Stimulated activated CD4-positive, alpha-beta T cell treated with anti-CD3 and anti-CD28 coated beads, Interleukin-2, amount 100 ng/mL, for 24 hours (primary cell): ENCODE measurements at regions not wholly inside any gene's neighbourhood (a gene's known extent, or its start where the extent isn't known, plus 50 kb on each side); places are given as distances from the start of the nearest gene placed in this dataset.
A peak's percentile ranks its signal among the peaks of the same experiment; 100 is the strongest.

Experiments used
- DNase-seq, 2 donors: peaks; one replicate each; pipeline ENCODE4 v3.0.0-alpha.2; 2020

DNA sequence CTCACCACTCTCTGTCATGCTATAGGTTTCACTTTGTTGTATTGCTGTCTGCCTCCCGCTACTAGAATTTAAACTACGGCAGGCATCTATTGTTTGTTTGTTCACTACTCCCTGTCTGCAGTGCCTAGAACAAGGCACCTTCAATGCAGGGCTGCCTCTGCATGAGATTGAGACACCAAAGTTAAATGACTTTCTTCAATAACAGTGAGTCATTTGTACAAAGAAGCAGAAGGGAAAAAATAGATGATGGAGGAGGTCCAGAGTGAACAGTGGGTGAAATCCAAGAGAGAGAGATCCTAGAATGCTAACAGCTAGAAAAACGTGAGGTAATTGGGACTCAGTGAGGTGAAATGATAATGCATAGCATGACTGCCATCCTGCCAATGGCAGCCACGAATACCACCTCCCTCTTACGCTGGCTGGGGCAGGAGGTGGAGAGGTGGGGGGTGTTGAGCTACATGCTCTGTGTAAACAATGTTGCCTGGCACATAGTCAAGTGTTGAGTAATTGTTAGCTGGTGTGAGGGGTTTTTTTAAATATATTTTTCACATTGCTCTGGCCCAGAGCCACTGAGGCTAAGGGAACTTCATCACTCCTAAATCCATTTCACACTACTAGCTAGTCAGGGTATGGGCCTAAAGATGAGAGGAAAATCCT is 367.6 kb downstream of the RPS29 start:
- no peak for DNase-seq

DNA sequence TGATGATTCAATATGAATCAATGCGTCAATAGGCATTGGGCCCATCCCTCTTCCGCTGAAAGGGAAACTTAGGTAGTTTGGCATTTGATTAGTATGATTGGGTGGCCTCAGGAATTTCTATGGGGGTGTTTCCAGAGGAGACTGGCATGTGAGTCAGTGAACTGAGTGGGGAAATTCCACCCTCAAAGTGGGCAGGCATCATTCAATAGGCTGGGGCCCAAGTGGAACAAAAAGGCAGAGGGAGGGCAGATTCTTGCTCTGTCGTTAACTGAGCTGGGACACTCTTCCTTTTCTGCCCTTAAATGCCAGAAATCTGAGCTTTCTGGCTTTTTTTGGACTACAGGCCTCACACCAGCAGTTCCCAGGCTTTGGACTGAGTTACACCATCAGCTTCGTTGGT is 373.5 kb downstream of the RPS29 start:
- no peak for DNase-seq

DNA sequence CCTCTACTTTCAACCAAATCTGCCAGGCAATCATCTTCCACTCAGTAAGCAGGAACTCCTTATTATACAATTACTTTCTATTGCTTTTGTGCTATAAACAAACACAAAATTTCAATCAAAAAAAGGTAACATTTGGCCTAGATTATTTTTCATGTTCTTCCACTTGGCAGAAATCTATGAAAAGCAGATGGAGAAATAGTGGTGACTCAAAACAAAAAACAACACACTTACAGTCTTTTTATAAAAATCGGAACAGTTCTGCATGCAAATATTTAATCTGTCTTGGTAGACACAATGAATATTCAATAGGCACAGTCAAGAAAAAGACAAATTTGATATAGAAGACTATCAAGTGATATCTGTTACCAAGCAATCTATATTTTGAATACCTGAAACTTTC is 376.8 kb downstream of the RPS29 start:
- no peak for DNase-seq

DNA sequence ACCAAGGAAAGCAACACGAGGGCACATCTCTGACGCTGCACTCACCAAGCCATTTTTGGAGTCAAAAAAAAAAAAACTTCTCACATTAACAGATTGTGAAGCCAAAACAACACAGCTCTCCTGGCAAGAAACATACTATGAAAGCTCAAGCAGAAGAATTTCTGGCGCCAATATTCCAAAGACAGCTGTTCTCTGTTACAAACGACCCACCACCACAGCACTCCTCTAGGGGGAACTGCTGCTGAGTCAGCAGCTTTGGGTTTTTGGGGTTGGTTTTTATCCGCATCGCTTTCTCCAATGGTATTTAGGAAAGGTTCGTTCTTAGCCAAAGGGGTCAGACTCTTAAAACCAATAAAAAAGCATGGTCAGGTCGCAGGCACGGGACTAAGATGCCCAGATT is 379.4 kb downstream of the RPS29 start:
- DNase-seq, result no peak

DNA sequence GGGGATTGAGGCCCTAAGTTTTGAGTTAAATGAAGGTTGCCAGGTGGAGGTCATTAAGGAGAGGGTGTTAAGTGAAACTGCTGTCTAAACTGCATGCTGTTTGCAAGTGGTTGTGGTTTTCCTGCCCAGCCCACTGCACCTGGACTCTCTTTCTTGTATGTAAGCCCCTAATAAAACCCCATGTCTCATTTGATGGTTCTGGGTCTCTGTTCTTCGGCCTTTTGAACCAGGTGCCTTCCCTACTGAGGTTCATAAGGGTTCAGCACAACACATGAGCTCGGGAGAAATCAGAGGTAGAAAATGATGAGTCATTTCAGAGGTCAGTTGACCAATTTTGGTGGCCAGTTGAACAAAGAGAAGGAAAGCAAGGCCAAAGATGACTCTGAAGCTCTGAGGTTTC is 382.5 kb downstream of the RPS29 start:
- no peak for DNase-seq

DNA sequence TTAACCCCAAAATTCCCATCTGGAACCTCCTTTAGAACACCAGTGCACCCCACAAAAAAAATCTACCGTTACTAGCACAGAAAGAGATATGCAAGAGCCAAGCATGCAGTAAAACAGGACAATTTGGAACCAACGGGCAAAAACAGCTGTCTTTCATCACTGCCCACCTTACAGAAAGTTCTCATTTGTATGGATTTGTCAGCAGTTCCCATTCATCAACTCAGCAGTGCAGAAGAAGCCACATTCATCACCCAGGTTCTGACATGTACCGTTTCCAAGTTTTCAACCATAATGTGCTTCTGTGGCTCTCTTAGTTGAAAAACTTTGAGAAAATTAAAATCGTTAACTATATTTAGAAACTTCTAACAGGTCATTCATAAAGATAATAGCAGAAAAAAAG is 387.0 kb downstream of the RPS29 start:
- no peak for DNase-seq

DNA sequence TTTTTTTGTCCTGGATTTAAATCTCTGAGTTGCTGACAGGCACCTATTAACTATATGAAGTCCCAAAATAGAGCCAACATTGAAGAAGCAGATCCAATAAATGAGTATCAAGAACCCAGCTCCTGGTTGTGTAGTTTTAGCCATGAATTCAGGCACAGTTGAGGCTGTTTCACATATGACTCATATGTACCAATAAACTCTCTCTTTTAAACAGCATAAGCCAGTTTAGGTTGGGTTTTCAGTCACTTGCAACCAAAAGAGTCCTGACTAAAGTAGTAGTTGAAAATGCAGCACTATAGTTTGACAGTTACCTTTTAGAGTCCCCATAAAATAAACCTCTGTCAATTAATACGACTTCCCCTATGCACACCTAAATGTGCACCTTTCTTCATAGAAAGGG is 389.9 kb downstream of the RPS29 start:
- DNase-seq, result no peak

DNA sequence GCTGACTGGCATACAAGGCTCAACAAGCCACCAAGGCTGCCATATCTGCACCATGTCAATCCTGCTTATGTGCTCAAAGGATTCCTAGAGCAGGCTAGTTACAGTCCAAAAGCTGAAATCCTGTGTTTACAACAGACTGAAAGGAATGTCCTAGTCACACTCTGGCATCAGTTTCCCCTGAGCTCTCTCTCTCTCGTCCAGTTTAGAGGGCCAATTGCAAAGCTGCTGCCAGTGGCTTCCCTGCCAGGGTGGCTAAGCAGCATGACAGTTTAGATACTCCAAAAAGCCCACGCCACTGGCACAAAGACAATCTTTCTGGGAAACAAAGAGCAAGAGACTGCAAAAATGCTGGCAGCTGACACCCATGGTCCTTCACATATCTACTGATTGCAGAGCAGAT is 392.1 kb downstream of the RPS29 start:
- DNase-seq, result no peak

DNA sequence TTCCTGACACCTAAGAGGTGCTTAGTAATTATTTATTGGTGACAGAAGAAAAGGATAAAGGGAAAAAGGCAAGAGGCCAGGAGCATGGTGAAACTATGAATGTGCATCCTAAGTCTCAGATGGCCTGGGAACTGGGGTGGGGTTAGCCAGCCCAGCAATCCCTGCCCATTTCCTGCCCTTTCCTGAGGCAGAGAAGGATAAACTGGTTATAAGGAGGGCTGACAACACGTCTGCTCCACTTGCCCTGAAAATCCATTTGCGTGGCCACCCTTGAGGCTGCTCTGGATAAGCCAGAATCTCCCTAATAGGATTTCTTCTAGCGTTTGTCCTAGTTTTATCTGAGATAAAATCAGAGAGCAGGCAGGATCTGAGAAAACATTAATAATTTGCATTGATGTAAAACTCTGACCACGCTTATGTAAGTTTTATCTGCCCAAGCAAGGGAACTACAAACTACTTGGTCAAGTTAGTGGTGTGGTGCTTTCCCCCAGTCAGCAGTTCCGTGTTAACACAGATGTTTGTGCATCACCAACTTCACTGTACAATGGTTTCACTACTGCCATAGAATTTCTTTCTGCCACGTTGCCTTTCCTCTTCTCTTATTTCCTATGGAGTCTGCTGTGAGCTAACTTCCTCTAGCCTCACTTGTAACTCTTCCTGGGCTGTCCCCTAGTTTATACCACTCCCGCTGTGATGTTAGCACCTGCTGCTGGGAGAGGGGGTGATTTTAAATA is 392.7 kb downstream of the RPS29 start:
- no peak for DNase-seq

DNA sequence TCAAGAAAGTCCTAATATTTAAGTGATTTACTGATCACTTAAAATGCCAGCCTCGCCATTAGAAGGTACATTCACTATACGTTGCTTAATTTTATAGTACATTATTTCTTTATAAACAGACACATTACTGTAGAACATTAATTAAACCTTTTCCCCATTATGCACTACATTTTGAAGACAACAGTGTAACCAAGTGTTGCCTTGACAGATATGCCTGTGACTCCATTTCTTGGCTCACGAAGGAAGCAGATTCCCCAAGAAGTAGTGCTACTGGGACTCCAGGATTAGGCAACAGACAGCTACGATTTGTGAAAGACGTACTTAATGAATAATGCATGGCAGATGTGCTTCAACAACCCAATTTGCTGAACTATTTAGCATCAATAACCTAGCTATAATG is 394.8 kb downstream of the RPS29 start:
- no peak for DNase-seq

DNA sequence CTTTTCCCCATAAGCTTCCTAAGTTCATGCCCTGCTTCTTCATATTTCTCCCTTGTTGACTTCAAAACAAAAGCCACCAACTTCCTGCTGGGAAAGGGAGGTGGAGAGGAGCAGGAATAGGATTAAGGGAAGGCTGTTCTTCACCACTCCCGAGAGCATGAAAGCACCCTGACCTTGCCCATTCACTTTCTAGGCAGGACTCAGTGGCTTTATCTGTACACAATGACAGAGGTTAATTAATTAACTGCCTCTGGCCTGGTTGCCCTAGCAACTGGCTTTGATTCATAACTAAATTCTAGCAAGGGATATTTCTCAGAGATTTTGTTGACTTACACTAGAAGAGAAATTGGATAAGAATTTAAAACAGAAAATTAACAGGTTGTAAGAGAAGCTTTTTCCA is 396.8 kb downstream of the RPS29 start:
- no peak for DNase-seq

DNA sequence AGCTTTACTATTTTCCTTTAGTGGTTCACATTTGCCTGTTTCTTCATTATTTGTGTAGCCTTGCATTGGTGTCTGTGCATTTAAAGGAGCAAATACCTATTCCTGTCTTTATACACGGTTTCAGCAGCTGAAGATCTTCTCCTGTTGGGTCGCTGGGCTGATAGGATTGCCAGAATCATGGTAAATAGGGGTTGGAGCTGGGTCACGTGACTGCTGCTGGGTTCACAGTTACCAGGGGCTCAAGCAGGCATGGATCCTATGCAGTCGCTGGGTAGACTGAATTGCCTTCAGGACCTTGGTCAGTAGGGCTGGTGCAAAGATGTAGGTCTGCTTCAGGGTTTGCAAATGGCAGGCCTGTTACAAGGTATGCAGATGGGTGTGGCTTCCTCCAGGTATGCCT is 398.4 kb downstream of the RPS29 start:
- DNase-seq, result no peak

DNA sequence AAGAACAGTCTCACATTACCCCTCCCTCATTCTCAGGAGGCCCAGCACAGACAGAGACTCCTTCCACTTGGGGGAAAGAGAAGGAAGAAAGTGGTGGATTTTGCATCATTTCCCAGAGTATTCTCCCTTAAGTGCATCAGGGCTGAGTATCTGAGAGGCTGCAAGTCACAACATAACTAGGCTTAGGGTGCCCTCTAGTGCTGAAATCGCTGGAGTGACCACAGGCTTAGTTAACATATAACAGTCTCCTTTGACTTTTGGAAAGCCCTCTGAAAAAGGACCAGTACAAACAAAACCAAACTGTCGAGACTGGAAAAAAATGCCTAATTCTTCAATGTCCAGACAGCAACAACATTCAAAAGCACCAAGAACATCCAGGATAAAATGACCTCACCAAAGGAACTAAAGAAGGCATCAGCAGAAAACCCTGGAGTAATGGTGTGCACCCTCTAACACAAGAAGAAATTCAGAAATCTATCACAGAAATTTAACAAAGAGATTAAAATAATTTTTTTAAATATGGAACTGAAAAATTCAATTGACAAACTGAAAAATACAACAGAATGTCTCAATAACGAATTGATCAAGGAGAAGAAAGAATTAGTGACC is 412.3 kb downstream of the RPS29 start:
- DNase-seq, result peak; percentile 21 to 48

DNA sequence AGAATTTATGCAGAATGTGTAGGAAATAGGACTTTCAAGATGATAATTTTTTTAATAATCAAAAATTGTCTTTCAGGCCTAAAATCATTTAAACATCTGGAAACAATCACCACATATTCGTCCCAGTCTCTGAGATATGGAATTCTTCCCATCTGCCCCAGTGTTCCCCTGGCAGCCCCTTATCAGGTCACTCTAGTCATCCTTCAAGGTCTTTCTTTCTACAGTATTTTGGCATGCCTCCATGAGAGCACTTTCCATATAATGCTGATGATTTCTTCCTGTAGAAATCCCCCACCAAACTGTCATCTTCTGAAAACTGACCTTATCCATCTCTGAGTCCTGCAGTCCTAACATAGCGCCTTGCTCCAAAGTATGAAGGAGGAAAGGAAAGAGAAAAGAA is 422.1 kb downstream of the RPS29 start:
- DNase-seq, result no peak

DNA sequence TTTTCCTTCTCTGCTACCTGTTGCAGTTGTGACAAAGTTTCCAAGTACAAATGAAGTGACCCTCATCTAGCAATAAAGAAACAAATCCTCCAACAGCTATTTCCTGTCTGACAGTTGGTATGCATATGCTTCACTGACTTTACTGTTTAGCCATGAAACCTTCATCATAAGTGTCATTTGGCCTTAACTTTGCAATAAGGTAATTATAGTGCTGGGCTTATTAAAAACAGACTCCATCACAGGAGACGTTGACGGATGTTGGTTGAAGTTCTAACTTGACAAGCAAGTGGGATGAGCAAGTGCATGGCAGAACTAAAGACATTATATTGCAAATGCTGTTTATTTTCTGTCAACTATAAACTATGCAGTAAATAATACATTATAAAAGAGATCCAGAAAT is 425.2 kb downstream of the RPS29 start:
- no peak for DNase-seq

DNA sequence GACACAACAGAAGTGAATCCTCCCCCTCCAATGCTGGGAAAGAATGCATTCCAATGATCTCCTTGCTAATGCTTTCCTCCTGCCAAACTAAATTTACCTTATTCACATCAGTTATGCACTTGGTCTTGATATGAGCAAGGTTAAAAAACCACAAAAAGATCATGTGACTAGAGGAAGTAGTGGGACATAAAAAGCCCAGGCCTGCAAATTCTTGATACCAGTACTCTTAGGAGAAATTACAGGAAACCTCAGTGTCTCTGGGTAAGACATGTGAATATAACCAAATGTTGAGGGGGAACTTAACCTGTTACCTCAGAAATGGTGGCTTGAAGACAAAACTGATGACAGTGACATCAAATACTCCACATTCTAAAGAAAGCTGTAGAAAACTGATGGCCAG is 427.1 kb downstream of the RPS29 start:
- DNase-seq, result no peak

DNA sequence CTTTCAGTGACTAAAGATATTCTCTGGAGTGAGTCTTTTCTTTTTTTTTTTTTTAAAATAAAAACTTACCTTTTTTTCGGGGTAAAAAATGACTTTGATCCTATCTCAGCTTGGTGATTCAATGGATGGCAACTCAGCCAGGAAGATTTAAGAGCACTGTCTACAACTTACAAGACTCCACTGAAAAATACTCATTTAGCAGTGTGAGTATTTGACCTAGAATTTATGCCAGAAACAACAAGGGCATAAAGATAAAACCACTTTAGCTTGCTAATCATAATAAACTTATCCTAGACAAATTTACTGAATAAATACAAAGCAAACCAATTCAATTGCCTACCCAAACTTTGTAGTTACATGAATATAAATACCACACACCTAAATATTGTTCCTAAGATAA is 446.6 kb downstream of the RPS29 start:
- no peak for DNase-seq

DNA sequence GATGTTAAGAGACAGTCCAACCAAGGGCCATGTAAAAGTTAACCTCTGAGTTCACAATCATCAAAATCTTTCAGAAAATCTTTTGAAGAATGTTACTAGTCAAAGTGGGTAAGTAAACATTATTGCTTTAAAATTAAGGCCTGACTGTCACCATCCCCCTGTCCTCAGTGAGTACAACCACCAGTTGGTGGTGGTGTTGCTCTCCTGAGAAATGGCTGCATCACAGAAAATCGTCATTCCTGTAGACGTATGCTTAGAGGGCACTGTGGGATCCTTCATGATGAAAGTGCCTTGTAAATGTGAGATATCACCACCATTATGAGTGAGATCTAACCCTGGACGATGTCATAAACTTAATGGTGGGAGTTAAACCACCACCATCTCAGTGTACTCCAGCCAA is 451.2 kb downstream of the RPS29 start:
- no peak for DNase-seq

DNA sequence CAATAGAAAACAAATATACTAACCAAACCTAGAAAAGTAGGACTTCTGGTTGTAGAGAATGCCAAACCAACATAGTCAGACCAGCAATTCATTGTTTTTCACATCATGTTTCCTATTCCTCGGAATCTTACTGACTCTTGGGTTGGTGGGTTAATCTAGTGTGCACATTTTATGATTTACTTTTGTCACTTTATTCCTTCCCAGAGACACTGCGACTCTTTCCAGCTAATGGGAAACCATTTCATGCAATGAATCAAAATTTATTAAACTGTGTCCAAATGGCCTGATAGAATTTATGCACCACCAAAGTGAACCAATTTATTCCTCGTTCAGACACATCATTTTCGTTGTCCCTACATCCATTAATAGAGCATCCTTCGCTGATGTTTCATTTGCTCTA is 464.9 kb downstream of the RPS29 start:
- DNase-seq, result no peak

DNA sequence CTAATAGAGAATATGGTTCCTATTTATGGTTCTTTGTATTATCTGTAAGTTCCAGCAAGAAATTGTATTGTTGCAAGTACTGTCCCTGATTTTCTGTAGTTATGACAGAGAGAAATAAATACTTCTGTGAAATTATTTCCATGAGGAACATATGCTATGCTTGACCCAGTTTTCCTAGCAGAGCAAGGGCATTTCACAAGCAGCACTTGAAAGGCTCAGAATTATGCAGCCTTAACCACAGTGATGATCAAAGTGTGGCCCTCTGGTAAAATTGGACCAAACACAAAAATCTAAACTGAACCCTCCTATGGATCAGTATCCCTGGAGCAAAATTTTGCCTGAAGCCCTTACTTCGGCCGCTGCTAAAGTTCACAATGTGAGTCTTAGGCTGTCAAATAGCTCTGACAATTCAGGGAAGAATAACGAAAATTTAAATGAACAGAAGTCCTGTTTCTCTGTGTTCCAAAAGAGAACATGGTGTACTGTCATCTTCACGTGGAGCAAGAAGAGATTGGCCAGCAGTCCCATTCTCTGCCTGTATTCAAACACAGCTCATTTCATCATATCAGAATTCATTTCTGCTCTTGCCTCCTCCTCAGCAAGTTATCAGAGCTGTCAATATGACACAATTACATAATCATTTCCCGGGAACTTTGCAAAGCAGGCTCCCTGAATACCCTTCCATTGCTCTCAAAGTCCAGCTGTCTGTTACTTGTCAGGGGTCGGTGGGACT is 471.9 kb downstream of the RPS29 start:
- no peak for DNase-seq

DNA sequence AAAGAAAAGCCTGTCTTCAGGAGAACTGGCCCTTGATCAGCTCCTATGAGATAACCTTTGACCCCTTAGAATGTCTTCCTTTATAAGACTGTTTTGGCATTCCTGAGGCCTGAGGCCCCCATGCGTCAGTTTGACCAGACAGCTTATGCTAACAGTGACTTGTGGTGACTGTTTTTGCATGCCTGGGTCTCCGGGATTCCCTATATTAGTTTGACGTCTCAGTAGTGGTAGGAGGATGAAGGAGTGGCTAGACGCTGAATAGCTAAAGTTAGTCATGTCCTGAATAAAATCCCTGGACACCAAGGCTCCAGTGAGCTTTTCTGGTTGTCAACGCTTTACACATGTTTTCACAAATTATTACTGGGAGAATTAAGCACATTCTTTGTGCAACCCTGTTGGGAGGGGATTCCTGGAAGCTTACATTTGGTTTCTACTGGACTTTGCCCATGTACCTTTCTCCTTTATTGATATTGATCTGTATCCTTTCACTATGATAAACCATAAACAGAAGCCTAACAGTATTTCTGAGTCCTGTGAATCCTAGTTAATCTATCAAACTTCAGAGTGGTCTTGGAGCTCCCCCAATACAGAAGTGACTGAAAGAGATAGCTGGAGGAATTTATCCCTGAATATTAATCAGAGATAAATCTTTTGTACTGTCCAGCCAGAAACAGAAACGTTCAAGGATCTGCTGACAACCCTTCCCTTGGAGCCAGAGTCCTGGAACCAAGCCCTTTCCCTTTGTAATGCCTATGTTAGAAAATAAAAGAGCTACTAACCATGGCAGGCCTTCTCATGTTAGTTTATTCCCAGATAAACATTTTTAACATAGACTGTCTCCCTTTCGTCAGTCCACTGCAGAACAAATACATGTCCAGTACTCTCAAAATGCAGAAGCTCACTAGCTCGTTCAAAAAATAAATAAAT is 479.2 kb downstream of the RPS29 start:
- no peak for DNase-seq

DNA sequence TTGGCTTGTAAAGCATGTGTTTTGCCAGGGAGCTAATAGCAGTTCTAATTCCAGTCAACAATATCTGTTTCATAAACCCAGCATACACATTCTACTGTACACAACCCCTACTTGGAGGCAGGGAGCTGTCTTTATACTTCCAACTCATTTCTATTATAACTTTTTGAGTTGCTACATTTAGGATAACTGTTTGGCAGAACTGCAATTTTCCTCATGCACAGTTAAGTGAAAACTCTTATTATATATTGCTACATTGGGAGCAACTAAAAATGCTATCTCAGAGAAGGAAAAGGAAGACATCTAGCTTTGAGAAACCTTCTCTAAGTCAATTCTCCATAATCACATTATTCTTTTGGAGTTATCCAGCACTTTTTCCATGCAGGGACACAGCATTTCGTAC is 480.2 kb downstream of the RPS29 start:
- no peak for DNase-seq

DNA sequence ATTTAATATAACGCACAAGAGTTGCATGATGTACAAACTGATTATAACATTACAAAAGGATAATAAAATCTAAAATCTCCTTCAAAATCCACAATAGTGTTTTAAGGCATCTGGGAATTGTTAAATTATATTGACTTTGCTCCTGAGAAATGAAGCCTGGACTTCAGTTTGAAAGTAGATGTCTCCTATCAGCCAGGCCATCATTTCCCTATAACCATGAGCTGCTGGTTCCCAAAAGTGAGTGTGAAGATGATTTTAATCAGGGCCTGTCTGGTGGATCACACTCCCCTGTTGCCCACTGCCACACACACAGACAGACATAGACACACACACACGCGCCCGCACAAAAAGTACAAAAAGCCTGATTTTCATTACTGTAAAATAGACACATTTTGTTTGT is 480.7 kb downstream of the RPS29 start:
- DNase-seq, result no peak
